H1 (cell line): ENCODE measurements at regions not wholly inside any gene's neighbourhood (a gene's known extent, or its start where the extent isn't known, plus 50 kb on each side); places are given as distances from the start of the nearest gene placed in this dataset.

Experiments used
- CTCF ChIA-PET: fragments of 300-600 bp; sonication (Branson Sonifier 250); formaldehyde crosslinking; loops from one replicate; lab custom pipeline; 2021; ENCODE audit not compliant: partially characterized antibody; lab: Charles Lee
- POLR2A ChIA-PET: fragments of 300-600 bp; sonication (Branson Sonifier 250); formaldehyde crosslinking; loops from one replicate; lab custom pipeline; 2021; ENCODE audit warnings: inconsistent platforms; ENCODE audit not compliant: partially characterized antibody; lab: Charles Lee
- DNase-seq, 2 experiments: peaks; one replicate each; pipeline versions ENCODE4 v3.0.0 to v3.0.0-alpha.2; 2010 to 2022; ENCODE audit warnings: low spot score in 2 of 2, low read depth in 1 of 2, mixed read lengths in 1 of 2
- FAIRE-seq: peaks from 2 replicates; lab custom pipeline; 2011; peaks lifted over from hg19 to GRCh38; lab: Jason Lieb, UNC
- H2AFZ ChIP-seq: 2 replicates; pipeline ENCODE4 v1.8.1; 2012; ENCODE audit warnings: low read length, inconsistent platforms
- H2AK5ac ChIP-seq: 2 replicates; pipeline ENCODE4 v1.6.1; 2013; ENCODE audit warnings: low read depth, low read length
- H2BK120ac ChIP-seq: replicated peaks from 2 replicates; pipeline ENCODE3; 2013; ENCODE audit warnings: low read depth, low read length, inconsistent platforms
- H2BK12ac ChIP-seq: 2 replicates; pipeline ENCODE4 v1.6.1; 2013; ENCODE audit warnings: low read depth, low read length
- H2BK15ac ChIP-seq: 2 replicates; pipeline ENCODE4 v1.6.1; 2013; ENCODE audit warnings: low read length
- H2BK20ac ChIP-seq: 2 replicates; pipeline ENCODE4 v1.6.1; 2013; ENCODE audit warnings: low read length
- H2BK5ac ChIP-seq: 2 replicates; pipeline ENCODE4 v1.6.1; 2013; ENCODE audit warnings: low read depth, low read length
- H3K14ac ChIP-seq: 2 replicates; pipeline ENCODE4 v1.6.1; 2013; ENCODE audit warnings: inconsistent platforms; ENCODE audit not compliant: insufficient read length
- H3K18ac ChIP-seq: 2 replicates; pipeline ENCODE4 v1.6.1; 2013; ENCODE audit warnings: low read length; ENCODE audit errors: extremely low read depth
- H3K23ac ChIP-seq: 2 replicates; pipeline ENCODE4 v1.6.1; 2013; ENCODE audit warnings: inconsistent platforms; ENCODE audit not compliant: insufficient read length
- H3K23me2 ChIP-seq: 2 replicates; pipeline ENCODE4 v1.6.1; 2013; ENCODE audit warnings: low read depth, low read length
- H3K27ac ChIP-seq: 2 replicates; pipeline ENCODE4 v1.6.1; 2011; ENCODE audit warnings: low read depth, low read length, inconsistent platforms
- H3K27me3 ChIP-seq, 4 experiments: replicated peaks in 1 of 4; 1 replicate in 1 of 4; 2 replicates in 3 of 4; pipeline versions ENCODE4 v1.6.1 to v1.8.1; 2011 to 2013; ENCODE audit warnings: low read length in 3 of 4, mild to moderate bottlenecking in 3 of 4, inconsistent platforms in 2 of 4, mixed read lengths in 2 of 4, moderate library complexity in 1 of 4; ENCODE audit not compliant: control insufficient read depth in 3 of 4, insufficient read depth in 3 of 4; ENCODE audit errors: extremely low read depth in 1 of 4
- H3K36me3 ChIP-seq, 4 experiments: 2 replicates each; pipeline versions ENCODE4 v1.6.1 to v1.8.1; 2011 to 2013; ENCODE audit warnings: mild to moderate bottlenecking in 4 of 4, low read length in 3 of 4, moderate library complexity in 2 of 4, control low read depth in 1 of 4, inconsistent platforms in 1 of 4; ENCODE audit not compliant: insufficient read depth in 4 of 4, control insufficient read depth in 2 of 4
- H3K4ac ChIP-seq: replicated peaks from 2 replicates; pipeline ENCODE3; 2013; ENCODE audit warnings: low read length, low read depth, mixed read lengths, inconsistent platforms; ENCODE audit not compliant: insufficient read length
- H3K4me1 ChIP-seq, 4 experiments: replicated peaks in 1 of 4; 1 replicate in 1 of 4; 2 replicates in 3 of 4; pipeline versions ENCODE4 v1.6.1 to v1.8.1; 2011 to 2013; ENCODE audit warnings: low read length in 3 of 4, inconsistent platforms in 2 of 4, mixed read lengths in 1 of 4; ENCODE audit not compliant: insufficient read depth in 4 of 4, control insufficient read depth in 3 of 4
- H3K4me2 ChIP-seq, 2 experiments: 2 replicates each; pipeline versions ENCODE4 v1.6.1 to v1.8.1; 2011 to 2013; ENCODE audit warnings: low read depth in 2 of 2, low read length in 2 of 2, control low read depth in 1 of 2, inconsistent platforms in 1 of 2, mild to moderate bottlenecking in 1 of 2; ENCODE audit not compliant: insufficient read depth in 1 of 2
- H3K4me3 ChIP-seq, 4 experiments: fragments of 200-600, 300-600 bp in 1 of 4; sonication (generic), shearing (Covaris generic), sonication (Bioruptor Twin) in 1 of 4; 2 replicates each; pipeline versions ENCODE4 v1.5.1 to v1.8.1; 2011 to 2016; ENCODE audit warnings: low read length in 4 of 4, low read depth in 3 of 4, control low read depth in 2 of 4, inconsistent platforms in 2 of 4, mild to moderate bottlenecking in 2 of 4, mixed read lengths in 1 of 4, moderate library complexity in 1 of 4; ENCODE audit not compliant: insufficient read depth in 2 of 4; ENCODE audit errors: extremely low read depth in 1 of 4
- H3K56ac ChIP-seq: replicated peaks from 2 replicates; pipeline ENCODE3; 2013; ENCODE audit warnings: low read depth, mild to moderate bottlenecking, mixed read lengths, low read length, inconsistent platforms; ENCODE audit not compliant: insufficient read length
- H3K79me1 ChIP-seq: 2 replicates; pipeline ENCODE4 v1.6.1; 2013; ENCODE audit warnings: low read depth, low read length, control low read depth
- H3K79me2 ChIP-seq, 2 experiments: 2 replicates each; pipeline versions ENCODE4 v1.6.1 to v1.8.1; 2012 to 2013; ENCODE audit warnings: low read length in 2 of 2, mild to moderate bottlenecking in 2 of 2, inconsistent platforms in 1 of 2; ENCODE audit not compliant: insufficient read depth in 2 of 2, control insufficient read depth in 1 of 2
- H3K9ac ChIP-seq, 4 experiments: replicated peaks in 1 of 4; 1 replicate in 1 of 4; 2 replicates in 3 of 4; pipeline versions ENCODE4 v1.6.1 to v1.8.1; 2011 to 2013; ENCODE audit warnings: low read depth in 3 of 4, low read length in 3 of 4, control low read depth in 2 of 4, mild to moderate bottlenecking in 2 of 4, moderate library complexity in 2 of 4, inconsistent platforms in 1 of 4; ENCODE audit errors: extremely low read depth in 1 of 4
- H3K9me3 ChIP-seq, 2 experiments: 2 replicates each; pipeline versions ENCODE4 v1.6.1 to v1.8.1; 2012 to 2013; ENCODE audit warnings: mild to moderate bottlenecking in 2 of 2, moderate library complexity in 2 of 2, control low read depth in 1 of 2, inconsistent platforms in 1 of 2, low read depth in 1 of 2, low read length in 1 of 2, mixed read lengths in 1 of 2; ENCODE audit not compliant: insufficient read depth in 2 of 2
- H4K20me1 ChIP-seq, 2 experiments: replicated peaks in 1 of 2; 2 replicates each; pipeline versions ENCODE3 to v1.8.1; 2011 to 2013; ENCODE audit warnings: inconsistent platforms in 2 of 2, low read length in 2 of 2, mild to moderate bottlenecking in 1 of 2; ENCODE audit not compliant: insufficient read depth in 2 of 2, control insufficient read depth in 1 of 2
- H4K5ac ChIP-seq: 2 replicates; pipeline ENCODE4 v1.6.1; 2013; ENCODE audit warnings: low read length, low read depth, mixed read lengths, inconsistent platforms; ENCODE audit not compliant: insufficient read length
- H4K8ac ChIP-seq: 2 replicates; pipeline ENCODE4 v1.8.0; 2013; ENCODE audit warnings: mild to moderate bottlenecking, moderate library complexity, low read length, inconsistent platforms; ENCODE audit not compliant: insufficient read depth; ENCODE audit errors: extremely low read depth
- H4K91ac ChIP-seq: replicated peaks from 2 replicates; pipeline ENCODE3; 2013; ENCODE audit warnings: low read length, mixed read lengths, inconsistent platforms; ENCODE audit not compliant: insufficient read length
- CHD7 ChIP-seq: fragments of 300-600 bp; sonication (generic); IDR thresholded peaks from 2 replicates; pipeline ENCODE4 v1.7.1; 2012; ENCODE audit warnings: low read length, moderate library complexity, mild to moderate bottlenecking, inconsistent platforms; ENCODE audit not compliant: insufficient replicate concordance
- POLR2A ChIP-seq, 2 experiments: IDR thresholded peaks; 1 replicate in 1 of 2; 2 replicates in 1 of 2; pipeline ENCODE4 v1.6.1; 2011; ENCODE audit warnings: low read depth in 2 of 2, low read length in 2 of 2, mild to moderate bottlenecking in 2 of 2; ENCODE audit errors: control extremely low read depth in 1 of 2

GRCh38 chr9:25480696-25481095 is 197.5 kb downstream of the TUSC1 start:
- H4K5ac ChIP-seq = no peak overlapping the region
- no peak overlapping the region for H4K91ac ChIP-seq
- no peak overlapping the region for H3K4me3 ChIP-seq
- peaks cover 0 to 2% (median under 1%) of the 10 kb centered on the region in 4 experiments; a peak in 3 of 7 replicates for H3K4me1 ChIP-seq
- H3K36me3 ChIP-seq = no peaks in the 10 kb centered on the region
- FAIRE-seq (no peak), DNase-seq (no peak)
- H2BK5ac ChIP-seq = no peak overlapping the region
- no peaks in the 10 kb centered on the region for H3K79me2 ChIP-seq
- no peak overlapping the region for H3K4ac ChIP-seq
- H3K27ac ChIP-seq = no peak overlapping the region
- H3K23me2 ChIP-seq = no peaks in the 10 kb centered on the region
- POLR2A ChIA-PET = no interaction called here
- no peak overlapping the region for H3K4me2 ChIP-seq
- H4K20me1 ChIP-seq = no peaks in the 10 kb centered on the region
- no peaks in the 10 kb centered on the region for H3K9me3 ChIP-seq
- H4K8ac ChIP-seq = no peak overlapping the region
- H3K14ac ChIP-seq = no peak overlapping the region
- H3K9ac ChIP-seq = no peak overlapping the region
- H3K56ac ChIP-seq = no peak overlapping the region
- no peak overlapping the region for H3K23ac ChIP-seq
- H2BK20ac ChIP-seq = no peak overlapping the region
- H2BK12ac ChIP-seq = no peak overlapping the region
- no peak overlapping the region for H2BK120ac ChIP-seq
- no peak overlapping the region for H2AK5ac ChIP-seq
- H3K18ac ChIP-seq = no peak overlapping the region
- no peak overlapping the region for H2BK15ac ChIP-seq
- CTCF ChIA-PET = no interaction called here
- H2AFZ ChIP-seq = no peak overlapping the region
- no peaks in the 10 kb centered on the region for H3K79me1 ChIP-seq
- no peaks in the 10 kb centered on the region for H3K27me3 ChIP-seq
- TF ChIP-seq CHD7 = no peak
- TF ChIP-seq POLR2A (IDR thresholded peaks at IDR 0.05; ENCODE audit: control extremely low read depth in 1 of 2, low read depth in 2 of 2, low read length in 2 of 2) = no peak
